ENCODE measurements at regions not wholly inside any gene's neighbourhood (a gene's known extent, or its start where the extent isn't known, plus 50 kb on each side); places are given as distances from the start of the nearest gene placed in this dataset.

GRCh38 chr10:76769582-76769981, 868.0 kb downstream of the KCNMA1 start:
- TF ChIP-seq POLR2A (IDR thresholded peaks at IDR 0.05; ENCODE audit: low read depth, low read length) (no peak), TAF1 (IDR thresholded peaks at IDR 0.05; ENCODE audit: borderline replicate concordance, low read depth, low read length) (no peak), POLR2AphosphoS5 (IDR thresholded peaks at IDR 0.05; ENCODE audit: low read depth, low read length) (no peak)
